Loucy (cell line): ENCODE measurements at regions not wholly inside any gene's neighbourhood (a gene's known extent, or its start where the extent isn't known, plus 50 kb on each side); places are given as distances from the start of the nearest gene placed in this dataset.

Experiments
- H2AFZ ChIP-seq: fragments of 200-600 bp; sonication (generic); 2 replicates; pipeline ENCODE4 v1.6.0; 2016; ENCODE audit warnings: antibody characterized with exemption, mild to moderate bottlenecking, low read length, moderate library complexity
- H3F3A ChIP-seq: fragments of 200-600 bp; 2 replicates; pipeline ENCODE4 v1.6.0; 2016; ENCODE audit warnings: antibody characterized with exemption, low read depth, mild to moderate bottlenecking
- H3K27me3 ChIP-seq: fragments of 200-600 bp; sonication (generic); 2 replicates; pipeline ENCODE4 v1.6.1; 2014; ENCODE audit warnings: low read length, mild to moderate bottlenecking; ENCODE audit not compliant: insufficient read depth, poor library complexity, severe bottlenecking
- H3K36me3 ChIP-seq: fragments of 200-600 bp; sonication (generic); 2 replicates; pipeline ENCODE4 v1.6.1; 2016; ENCODE audit warnings: low read length; ENCODE audit not compliant: insufficient read depth
- H3K4me1 ChIP-seq: fragments of 200-600 bp; sonication (generic); 2 replicates; pipeline ENCODE4 v1.5.1; 2014; ENCODE audit warnings: low read length, mild to moderate bottlenecking; ENCODE audit not compliant: insufficient read depth, poor library complexity, severe bottlenecking
- H3K4me2 ChIP-seq: fragments of 200-600 bp; sonication (generic); 2 replicates; pipeline ENCODE4 v1.6.0; 2014; ENCODE audit warnings: antibody characterized with exemption, low read length, low read depth, mild to moderate bottlenecking; ENCODE audit not compliant: poor library complexity, severe bottlenecking
- H3K4me3 ChIP-seq: fragments of 200-600 bp; sonication (generic); 2 replicates; pipeline ENCODE4 v1.5.1; 2014; ENCODE audit warnings: low read length, mild to moderate bottlenecking, mixed read lengths; ENCODE audit not compliant: poor library complexity, severe bottlenecking
- H3K79me2 ChIP-seq: fragments of 200-600 bp; sonication (generic); 2 replicates; pipeline ENCODE4 v1.6.1; 2014; ENCODE audit warnings: low read length; ENCODE audit not compliant: insufficient read depth
- H3K9ac ChIP-seq: fragments of 200-600 bp; sonication (generic); 2 replicates; pipeline ENCODE4 v1.6.0; 2014; ENCODE audit warnings: mild to moderate bottlenecking, low read depth, low read length, moderate library complexity; ENCODE audit not compliant: poor library complexity, severe bottlenecking
- H3K9me2 ChIP-seq: fragments of 200-600 bp; sonication (generic); replicated peaks from 2 replicates; pipeline ENCODE4 v1.6.1; 2016; ENCODE audit warnings: low read depth, low read length, mixed read lengths
- H3K9me3 ChIP-seq: fragments of 200-600 bp; sonication (generic); 2 replicates; pipeline ENCODE4 v1.6.1; 2014; ENCODE audit warnings: mild to moderate bottlenecking, antibody characterized with exemption, low read length, low read depth; ENCODE audit not compliant: insufficient read depth
- H4K20me1 ChIP-seq: fragments of 200-600 bp; sonication (generic); 2 replicates; pipeline ENCODE4 v1.6.0; 2014; ENCODE audit warnings: antibody characterized with exemption, low read length, mild to moderate bottlenecking; ENCODE audit not compliant: insufficient read depth, poor library complexity, severe bottlenecking
- CTCF ChIP-seq: fragments of 200-600 bp; sonication (generic); conservative IDR thresholded peaks from 2 replicates; pipeline ENCODE4 v1.5.1; 2014; ENCODE audit warnings: mild to moderate bottlenecking, antibody characterized with exemption, low read length
- EZH2phosphoT487 ChIP-seq: fragments of 200-600 bp; IDR thresholded peaks from 2 replicates; pipeline ENCODE4 v1.6.1; 2018; ENCODE audit warnings: antibody characterized with exemption, mild to moderate bottlenecking, moderate library complexity, borderline replicate concordance

GRCh38 chr6:18742406-18742805, 355.3 kb downstream of the RNF144B start:
- Histone ChIP-seq H3K4me3 (no peak overlapping the region), H3K9ac (no peak overlapping the region), H3K27me3 (no peaks in the 10 kb centered on the region), H3K4me1 (no peaks in the 10 kb centered on the region), H2AFZ (no peak overlapping the region), H3K79me2 (no peaks in the 10 kb centered on the region), H3F3A (no peaks in the 10 kb centered on the region), H3K36me3 (no peaks in the 10 kb centered on the region), H3K9me3 (no peaks in the 10 kb centered on the region), H3K9me2 (no peaks in the 10 kb centered on the region), H4K20me1 (no peaks in the 10 kb centered on the region), H3K4me2 (no peak overlapping the region)
- no peak for TF ChIP-seq EZH2phosphoT487
- TF ChIP-seq CTCF, result no peak

DNA sequence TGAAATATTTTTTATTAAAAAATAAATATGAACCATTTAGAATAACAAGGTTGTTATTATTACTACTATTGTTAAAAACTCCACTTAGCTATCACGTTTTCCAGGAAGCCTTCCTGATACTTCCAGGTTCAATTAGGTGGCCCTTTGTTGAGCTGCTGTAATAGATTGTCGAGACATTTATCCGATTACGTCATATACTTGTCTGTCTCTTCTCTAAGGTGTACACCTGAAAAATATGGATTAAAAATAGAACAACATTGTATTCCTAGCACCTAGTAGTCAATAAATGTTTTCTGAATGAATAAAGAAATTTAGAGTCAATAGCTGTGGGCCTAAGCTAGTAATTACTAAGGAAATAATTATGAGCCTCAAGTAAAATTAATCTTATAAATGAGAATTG, 359.6 kb downstream of the RNF144B start:
- Histone ChIP-seq H3K4me1 (no peaks in the 10 kb centered on the region), H2AFZ (no peak overlapping the region), H3K4me3 (no peak overlapping the region), H3K9me3 (no peaks in the 10 kb centered on the region), H3K79me2 (no peaks in the 10 kb centered on the region), H3K36me3 (no peaks in the 10 kb centered on the region), H3K9ac (no peak overlapping the region), H3K27me3 (no peaks in the 10 kb centered on the region), H3K9me2 (no peaks in the 10 kb centered on the region), H3K4me2 (no peak overlapping the region), H3F3A (no peaks in the 10 kb centered on the region), H4K20me1 (no peaks in the 10 kb centered on the region)
- TF ChIP-seq CTCF, result no peak
- TF ChIP-seq EZH2phosphoT487, result no peak

DNA sequence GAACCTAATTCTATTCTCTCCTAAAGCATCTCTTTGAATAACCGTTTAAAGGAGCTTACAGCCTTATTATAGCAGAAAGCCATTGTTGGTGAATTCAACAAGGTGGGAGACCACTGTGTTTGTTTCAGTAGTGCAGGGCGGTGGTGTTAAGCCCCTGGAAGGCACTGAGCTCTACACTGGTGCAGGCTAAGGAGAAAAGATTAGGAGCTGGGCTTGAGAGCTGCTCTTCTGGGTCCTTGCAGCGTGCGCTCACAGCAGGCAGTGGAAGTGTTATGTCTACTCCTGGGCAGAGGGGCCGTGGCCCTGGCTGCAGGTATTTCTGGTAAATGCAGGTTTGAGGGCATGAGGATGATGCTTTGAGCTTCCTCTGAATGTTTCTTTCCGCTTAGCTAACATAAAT, 361.2 kb downstream of the RNF144B start:
- H3K36me3 ChIP-seq, result no peaks in the 10 kb centered on the region
- no peak overlapping the region for H3K4me2 ChIP-seq
- no peaks in the 10 kb centered on the region for H3K9me3 ChIP-seq
- no peaks in the 10 kb centered on the region for H3K27me3 ChIP-seq
- H3K9me2 ChIP-seq, result no peaks in the 10 kb centered on the region
- no peak overlapping the region for H2AFZ ChIP-seq
- no peak overlapping the region for H3K4me3 ChIP-seq
- H3K9ac ChIP-seq, result no peak overlapping the region
- H3F3A ChIP-seq, result no peaks in the 10 kb centered on the region
- no peaks in the 10 kb centered on the region for H3K79me2 ChIP-seq
- TF ChIP-seq EZH2phosphoT487, result no peak
- no peak for TF ChIP-seq CTCF
- H4K20me1 ChIP-seq, result no peaks in the 10 kb centered on the region
- no peaks in the 10 kb centered on the region for H3K4me1 ChIP-seq
